ENCODE measurements at regions not wholly inside any gene's neighbourhood (a gene's known extent, or its start where the extent isn't known, plus 50 kb on each side); places are given as distances from the start of the nearest gene placed in this dataset.

- H3K79me2 ChIP-seq (ENCODE audit: low read depth) = no peaks in the 10 kb centered on the region
- no peak overlapping the region for H3K9ac ChIP-seq
- no peaks in the 10 kb centered on the region for H3K9me3 ChIP-seq (ENCODE audit: low read depth)
- H3K27me3 Mint-ChIP-seq (ENCODE audit: insufficient read depth, low read depth) = peaks cover 2% of the 10 kb centered on the region
- no peaks in the 10 kb centered on the region for H3K4me1 ChIP-seq
- H3K4me3 ChIP-seq = no peak overlapping the region
- no peaks in the 10 kb centered on the region for H3K27me3 ChIP-seq
- peak overlapping the region; percentile 75 for H3K27ac Mint-ChIP-seq
- H3K36me3 ChIP-seq = no peaks in the 10 kb centered on the region
- H3K9me3 Mint-ChIP-seq = no peaks in the 10 kb centered on the region
- no peaks in the 10 kb centered on the region for H3K36me3 Mint-ChIP-seq
- H3K4me1 Mint-ChIP-seq = no peaks in the 10 kb centered on the region
- no peaks in the 10 kb centered on the region for H3F3A ChIP-seq (ENCODE audit: low read depth)
- DNase-seq (ENCODE audit: low spot score) = no peak
- no peak for TF ChIP-seq EZH2 (IDR thresholded peaks at IDR 0.05)
- no peak for TF ChIP-seq CTCF (IDR thresholded peaks at IDR 0.05)
- TF ChIP-seq EZH2phosphoT487 (IDR thresholded peaks at IDR 0.05) = no peak
- H3K27ac ChIP-seq = no peak overlapping the region
- no peak overlapping the region for H2AFZ ChIP-seq (replicated peaks)
- no peak overlapping the region for H3K4me2 ChIP-seq
- no peaks in the 10 kb centered on the region for H4K20me1 ChIP-seq (ENCODE audit: low read depth)
- no peak overlapping the region for H3K4me3 Mint-ChIP-seq
These were observed 453.5 kb upstream of the SULF2 start for GRCh38 chr20:48238781-48239180.

- Histone ChIP-seq H3K9me3 (ENCODE audit: low read depth) (no peaks in the 10 kb centered on the region), H3K9ac (no peak overlapping the region), H3K4me3 (no peak overlapping the region), H3K27me3 (no peaks in the 10 kb centered on the region), H2AFZ (replicated peaks) (no peak overlapping the region), H3K36me3 (no peaks in the 10 kb centered on the region), H3K79me2 (ENCODE audit: low read depth) (no peaks in the 10 kb centered on the region), H3F3A (ENCODE audit: low read depth) (no peaks in the 10 kb centered on the region), H3K4me1 (no peaks in the 10 kb centered on the region), H3K27ac (no peak overlapping the region), H4K20me1 (ENCODE audit: low read depth) (no peaks in the 10 kb centered on the region), H3K4me2 (no peak overlapping the region)
- Mint-ChIP-seq H3K9me3 (no peaks in the 10 kb centered on the region), H3K27me3 (ENCODE audit: insufficient read depth, low read depth) (peaks cover 2% of the 10 kb centered on the region), H3K4me3 (no peak overlapping the region), H3K36me3 (no peaks in the 10 kb centered on the region), H3K27ac (peak overlapping the region; percentile 75), H3K4me1 (no peaks in the 10 kb centered on the region)
- TF ChIP-seq EZH2phosphoT487 (IDR thresholded peaks at IDR 0.05) (no peak), CTCF (IDR thresholded peaks at IDR 0.05) (no peak), EZH2 (IDR thresholded peaks at IDR 0.05) (no peak)
- no peak for DNase-seq (ENCODE audit: low spot score)
These were observed 453.0 kb upstream of the SULF2 start for GRCh38 chr20:48238326-48238725.

- Histone ChIP-seq H3K9me3 (ENCODE audit: low read depth) (no peaks in the 10 kb centered on the region), H3K27me3 (no peaks in the 10 kb centered on the region), H3K4me2 (no peak overlapping the region), H4K20me1 (ENCODE audit: low read depth) (no peaks in the 10 kb centered on the region), H3K36me3 (no peaks in the 10 kb centered on the region), H3K27ac (no peak overlapping the region), H2AFZ (replicated peaks) (no peak overlapping the region), H3K4me3 (no peak overlapping the region), H3K9ac (no peak overlapping the region), H3K79me2 (ENCODE audit: low read depth) (no peaks in the 10 kb centered on the region), H3K4me1 (no peaks in the 10 kb centered on the region), H3F3A (ENCODE audit: low read depth) (no peaks in the 10 kb centered on the region)
- Mint-ChIP-seq H3K27ac (no peak overlapping the region), H3K4me1 (peaks cover 6% of the 10 kb centered on the region), H3K27me3 (ENCODE audit: insufficient read depth, low read depth) (peaks cover 7% of the 10 kb centered on the region), H3K4me3 (no peak overlapping the region), H3K9me3 (peaks cover 6% of the 10 kb centered on the region), H3K36me3 (peaks cover 2% of the 10 kb centered on the region)
- no peak for DNase-seq (ENCODE audit: low spot score)
- TF ChIP-seq EZH2phosphoT487 (IDR thresholded peaks at IDR 0.05) (no peak), EZH2 (IDR thresholded peaks at IDR 0.05) (no peak), CTCF (IDR thresholded peaks at IDR 0.05) (no peak)
These were observed 451.0 kb upstream of the SULF2 start for GRCh38 chr20:48236000-48236970.
